Panc1 (cell line): ENCODE measurements at regions not wholly inside any gene's neighbourhood (a gene's known extent, or its start where the extent isn't known, plus 50 kb on each side); places are given as distances from the start of the nearest gene placed in this dataset.

Experiments
- ATAC-seq: fragments of 200-7000 bp; cut with Tn5 transposase; 2 replicates; pipeline ENCODE4 v1.9.1; 2020; ENCODE audit warnings: mild to moderate bottlenecking, moderate library complexity
- BruUV-seq: library from RNA; stranded (reverse); fragments of 400-500 nt; replicated peaks from 2 replicates; lab custom pipeline; 2021; lab: Mats Ljungman, UMichigan
- CTCF ChIA-PET: fragments of 300-600 bp; sonication (Branson Sonifier 250); formaldehyde crosslinking; loops from one replicate; lab custom pipeline; 2022; ENCODE audit warnings: antibody characterized with exemption; lab: Charles Lee
- POLR2A ChIA-PET: fragments of 300-600 bp; sonication (Branson Sonifier 250); formaldehyde crosslinking; loops from one replicate; lab custom pipeline; 2022; ENCODE audit warnings: antibody characterized with exemption; lab: Charles Lee
- DNase-seq: peaks from one replicate; pipeline ENCODE4 v3.0.0-alpha.2; 2010; ENCODE audit warnings: low read depth, low spot score
- H3K27ac ChIP-seq: 2 replicates; pipeline ENCODE4 v1.5.1; 2011; ENCODE audit warnings: mild to moderate bottlenecking, low read length, inconsistent platforms
- H3K27me3 ChIP-seq: fragments of 200-500 bp; sonication (Bioruptor generic); 2 replicates; pipeline ENCODE4 v1.6.0; 2014; ENCODE audit warnings: low read length, inconsistent platforms; ENCODE audit not compliant: control insufficient read depth, insufficient read depth
- H3K36me3 ChIP-seq: fragments of 200-500 bp; sonication (Bioruptor generic); 2 replicates; pipeline ENCODE4 v1.5.1; 2014; ENCODE audit warnings: inconsistent platforms, mild to moderate bottlenecking, low read length, moderate library complexity; ENCODE audit not compliant: control insufficient read depth, insufficient read depth
- H3K4me1 ChIP-seq: 2 replicates; pipeline ENCODE4 v1.5.1; 2011; ENCODE audit warnings: inconsistent platforms, mild to moderate bottlenecking, low read length, moderate library complexity; ENCODE audit not compliant: control insufficient read depth, insufficient read depth
- H3K4me3 ChIP-seq, 2 experiments: 2 replicates each; pipeline ENCODE4 v1.5.1; 2011 to 2012; ENCODE audit warnings: low read depth in 2 of 2, low read length in 2 of 2, mild to moderate bottlenecking in 2 of 2, inconsistent platforms in 1 of 2, moderate library complexity in 1 of 2
- H3K9me3 ChIP-seq: fragments of 200-500 bp; sonication (Bioruptor generic); 2 replicates; pipeline ENCODE4 v1.5.1; 2014; ENCODE audit warnings: low read depth, mild to moderate bottlenecking, inconsistent platforms, low read length, moderate library complexity; ENCODE audit not compliant: control insufficient read depth, insufficient read depth
- POLR2AphosphoS5 ChIP-seq: IDR thresholded peaks from 2 replicates; pipeline ENCODE4 v1.6.1; 2012; ENCODE audit warnings: mild to moderate bottlenecking, low read depth, low read length, moderate library complexity
- SIN3A ChIP-seq: IDR thresholded peaks from 2 replicates; pipeline ENCODE4 v1.6.1; 2012; ENCODE audit warnings: low read depth, mild to moderate bottlenecking, low read length, moderate library complexity, borderline replicate concordance; ENCODE audit not compliant: insufficient read depth
- TCF7L2 ChIP-seq: IDR thresholded peaks from 2 replicates; pipeline ENCODE4 v1.6.1; 2011; ENCODE audit warnings: mild to moderate bottlenecking, low read depth, low read length, inconsistent platforms
- in situ Hi-C: cut with HindIII; loops from 2 replicates; pipeline ENCODE4 v1.10.0; 2016; ENCODE audit warnings: low sequenced_read_pairs, low pct_unique_long_range_greater_than_20kb
- intact Hi-C: fragments of 100-400 bp; cut with micrococcal nuclease; formaldehyde crosslinking; loops from one replicate; pipeline ENCODE4 v1.10.0; 2022; ENCODE audit not compliant: unreplicated experiment
- TF ChIP-seq, protein P1 (sequence below), 2 experiments: IDR thresholded peaks; 2 replicates each; pipeline ENCODE4 v1.6.1; 2011 to 2012; ENCODE audit warnings: low read depth in 2 of 2, control low read depth in 1 of 2, low read length in 1 of 2, mild to moderate bottlenecking in 1 of 2, moderate library complexity in 1 of 2; ENCODE audit not compliant: insufficient read depth in 1 of 2
- TF ChIP-seq, protein P2 (sequence below): fragments of 450-650 bp; IDR thresholded peaks from 2 replicates; pipeline ENCODE4 v1.5.1; 2017; ENCODE audit warnings: mild to moderate bottlenecking

DNA sequence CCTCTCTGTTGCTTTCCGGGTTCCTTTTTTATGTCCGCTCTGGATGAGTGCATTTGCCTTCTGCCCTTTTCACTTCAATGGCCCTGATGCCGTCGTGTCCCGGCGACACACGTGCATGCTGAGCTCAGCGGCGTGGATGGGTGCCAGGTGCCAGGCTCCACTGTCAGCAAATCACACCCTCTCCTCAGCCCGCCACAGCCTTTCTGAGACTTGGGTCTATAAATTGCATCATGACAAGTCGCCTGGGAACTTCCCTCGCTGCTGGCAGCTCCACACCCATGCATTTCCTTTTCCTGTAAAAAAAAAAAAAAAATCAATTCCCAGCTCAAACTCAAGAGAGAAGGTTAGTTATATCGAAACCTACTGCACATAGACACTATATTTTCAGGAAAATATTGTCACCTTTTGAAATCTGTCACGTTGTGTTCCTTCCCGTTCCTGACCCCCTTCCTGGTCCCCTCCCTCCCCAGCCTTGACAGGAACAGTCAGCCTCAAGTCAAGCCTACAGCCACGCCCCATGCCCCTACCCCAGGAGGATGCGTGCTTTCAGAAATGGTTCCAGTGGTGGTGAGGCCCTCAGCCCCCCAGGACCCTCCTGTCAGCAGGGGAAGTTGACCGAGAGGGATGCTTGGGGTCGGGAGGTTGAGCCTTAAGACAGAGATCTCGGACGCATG lies 110.3 kb upstream of the PTCH1 start:
- Histone ChIP-seq H3K4me3 (no peak overlapping the region), H3K9me3 (no peaks in the 10 kb centered on the region), H3K36me3 (no peaks in the 10 kb centered on the region), H3K27me3 (no peaks in the 10 kb centered on the region), H3K27ac (no peak overlapping the region), H3K4me1 (no peaks in the 10 kb centered on the region)
- no peak for DNase-seq
- no TSS peak for BruUV-seq
- intact Hi-C loops (no loop called here), in situ Hi-C loops (no loop called here)
- TF ChIP-seq POLR2AphosphoS5 (no peak), TCF7L2 (no peak), SIN3A (no peak)
- TF ChIP-seq, protein P1, sequence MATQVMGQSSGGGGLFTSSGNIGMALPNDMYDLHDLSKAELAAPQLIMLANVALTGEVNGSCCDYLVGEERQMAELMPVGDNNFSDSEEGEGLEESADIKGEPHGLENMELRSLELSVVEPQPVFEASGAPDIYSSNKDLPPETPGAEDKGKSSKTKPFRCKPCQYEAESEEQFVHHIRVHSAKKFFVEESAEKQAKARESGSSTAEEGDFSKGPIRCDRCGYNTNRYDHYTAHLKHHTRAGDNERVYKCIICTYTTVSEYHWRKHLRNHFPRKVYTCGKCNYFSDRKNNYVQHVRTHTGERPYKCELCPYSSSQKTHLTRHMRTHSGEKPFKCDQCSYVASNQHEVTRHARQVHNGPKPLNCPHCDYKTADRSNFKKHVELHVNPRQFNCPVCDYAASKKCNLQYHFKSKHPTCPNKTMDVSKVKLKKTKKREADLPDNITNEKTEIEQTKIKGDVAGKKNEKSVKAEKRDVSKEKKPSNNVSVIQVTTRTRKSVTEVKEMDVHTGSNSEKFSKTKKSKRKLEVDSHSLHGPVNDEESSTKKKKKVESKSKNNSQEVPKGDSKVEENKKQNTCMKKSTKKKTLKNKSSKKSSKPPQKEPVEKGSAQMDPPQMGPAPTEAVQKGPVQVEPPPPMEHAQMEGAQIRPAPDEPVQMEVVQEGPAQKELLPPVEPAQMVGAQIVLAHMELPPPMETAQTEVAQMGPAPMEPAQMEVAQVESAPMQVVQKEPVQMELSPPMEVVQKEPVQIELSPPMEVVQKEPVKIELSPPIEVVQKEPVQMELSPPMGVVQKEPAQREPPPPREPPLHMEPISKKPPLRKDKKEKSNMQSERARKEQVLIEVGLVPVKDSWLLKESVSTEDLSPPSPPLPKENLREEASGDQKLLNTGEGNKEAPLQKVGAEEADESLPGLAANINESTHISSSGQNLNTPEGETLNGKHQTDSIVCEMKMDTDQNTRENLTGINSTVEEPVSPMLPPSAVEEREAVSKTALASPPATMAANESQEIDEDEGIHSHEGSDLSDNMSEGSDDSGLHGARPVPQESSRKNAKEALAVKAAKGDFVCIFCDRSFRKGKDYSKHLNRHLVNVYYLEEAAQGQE (IDR thresholded peaks at IDR 0.05; ENCODE audit: insufficient read depth in 1 of 2, low read depth in 2 of 2, low read length in 1 of 2), result no peak
- TF ChIP-seq, protein P2, sequence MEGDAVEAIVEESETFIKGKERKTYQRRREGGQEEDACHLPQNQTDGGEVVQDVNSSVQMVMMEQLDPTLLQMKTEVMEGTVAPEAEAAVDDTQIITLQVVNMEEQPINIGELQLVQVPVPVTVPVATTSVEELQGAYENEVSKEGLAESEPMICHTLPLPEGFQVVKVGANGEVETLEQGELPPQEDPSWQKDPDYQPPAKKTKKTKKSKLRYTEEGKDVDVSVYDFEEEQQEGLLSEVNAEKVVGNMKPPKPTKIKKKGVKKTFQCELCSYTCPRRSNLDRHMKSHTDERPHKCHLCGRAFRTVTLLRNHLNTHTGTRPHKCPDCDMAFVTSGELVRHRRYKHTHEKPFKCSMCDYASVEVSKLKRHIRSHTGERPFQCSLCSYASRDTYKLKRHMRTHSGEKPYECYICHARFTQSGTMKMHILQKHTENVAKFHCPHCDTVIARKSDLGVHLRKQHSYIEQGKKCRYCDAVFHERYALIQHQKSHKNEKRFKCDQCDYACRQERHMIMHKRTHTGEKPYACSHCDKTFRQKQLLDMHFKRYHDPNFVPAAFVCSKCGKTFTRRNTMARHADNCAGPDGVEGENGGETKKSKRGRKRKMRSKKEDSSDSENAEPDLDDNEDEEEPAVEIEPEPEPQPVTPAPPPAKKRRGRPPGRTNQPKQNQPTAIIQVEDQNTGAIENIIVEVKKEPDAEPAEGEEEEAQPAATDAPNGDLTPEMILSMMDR, result no peak
- POLR2A ChIA-PET, result no interaction called here
- CTCF ChIA-PET, result interaction anchor here (0.5 kb wide), 1 partner anchor 27 kb away, joined by 3 read pairs; no protein-coding TSS in a partner anchor
- ATAC-seq, result no peak

DNA sequence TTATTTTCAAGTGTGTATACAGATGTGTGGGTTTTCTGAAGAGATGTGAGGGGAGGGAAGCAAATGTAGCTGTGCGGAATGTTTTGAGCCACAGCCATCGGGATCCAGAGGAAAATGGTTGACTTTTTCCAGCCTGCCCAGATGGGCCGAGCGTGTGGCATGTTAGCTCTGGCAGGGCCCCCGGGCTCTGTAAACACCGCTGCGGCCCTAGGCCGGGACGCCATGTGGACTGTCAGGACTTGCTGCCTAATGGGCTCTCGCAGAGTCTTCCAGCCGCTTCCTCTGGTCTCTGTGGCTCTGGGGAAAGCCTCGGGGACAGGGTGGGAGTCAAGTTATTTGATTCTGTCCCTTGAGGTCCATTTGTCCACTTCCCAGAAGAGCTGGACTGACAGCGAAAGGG lies 109.6 kb upstream of the PTCH1 start:
- no peaks in the 10 kb centered on the region for H3K9me3 ChIP-seq
- no TSS peak for BruUV-seq
- intact Hi-C loops, result no loop called here
- H3K4me1 ChIP-seq, result no peaks in the 10 kb centered on the region
- H3K27ac ChIP-seq, result no peak overlapping the region
- ChIA-PET POLR2A (no interaction called here), CTCF (interaction anchor here (0.5 kb wide), 1 partner anchor 27 kb away, joined by 3 read pairs; no protein-coding TSS in a partner anchor)
- no peaks in the 10 kb centered on the region for H3K27me3 ChIP-seq
- DNase-seq (no peak), ATAC-seq (no peak)
- no peaks in the 10 kb centered on the region for H3K36me3 ChIP-seq
- no peak overlapping the region for H3K4me3 ChIP-seq
- TF ChIP-seq, protein P2, result no peak
- TF ChIP-seq, protein P1 (IDR thresholded peaks at IDR 0.05; ENCODE audit: insufficient read depth in 1 of 2, low read depth in 2 of 2, low read length in 1 of 2), result no peak
- no peak for TF ChIP-seq SIN3A
- no peak for TF ChIP-seq TCF7L2
- no peak for TF ChIP-seq POLR2AphosphoS5
- in situ Hi-C loops, result no loop called here
